ENCODE measurements at regions not wholly inside any gene's neighbourhood (a gene's known extent, or its start where the extent isn't known, plus 50 kb on each side); places are given as distances from the start of the nearest gene placed in this dataset.

DNA sequence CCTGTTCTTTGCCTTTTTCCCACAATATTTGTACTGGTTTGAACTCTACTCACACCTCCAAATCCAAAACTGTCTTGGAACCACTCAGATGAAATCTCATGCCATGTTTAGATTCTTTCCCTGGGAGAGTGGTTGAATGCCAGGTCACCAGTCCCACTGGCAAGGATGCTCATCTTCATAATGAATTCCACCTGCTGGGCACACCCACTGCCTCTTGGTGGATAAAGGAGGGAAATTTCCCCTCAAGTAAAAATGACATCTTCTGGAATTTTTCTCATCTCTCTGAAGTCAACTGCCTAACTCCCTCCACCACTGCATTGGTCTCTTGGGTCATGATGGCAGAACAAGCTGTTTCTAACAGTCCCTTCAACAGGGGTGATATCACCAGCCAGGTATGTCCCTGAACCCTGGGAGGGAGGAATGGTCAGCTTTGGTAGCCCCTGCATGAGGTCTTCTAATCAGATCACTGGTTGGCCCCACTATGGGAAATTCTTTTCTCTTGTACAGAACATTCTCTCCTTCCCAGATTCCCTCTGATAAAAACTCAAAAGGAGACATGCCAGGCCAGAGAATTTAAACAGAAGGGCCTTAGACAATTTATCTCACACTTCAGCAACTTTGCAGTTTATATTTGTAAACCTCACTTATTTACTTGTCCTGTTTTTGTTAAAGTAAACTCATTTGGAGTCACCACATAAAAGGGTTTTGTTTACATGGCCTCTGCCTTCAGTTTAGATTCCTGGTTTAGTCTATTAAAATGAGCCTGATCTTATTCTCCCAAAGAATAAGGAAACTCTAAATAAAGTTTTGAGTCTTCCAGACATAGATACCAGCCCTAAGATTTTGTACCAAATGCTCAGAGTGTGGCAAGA lies 143.4 kb downstream of the WNT5A start:
- TF ChIP-seq ZNF324 (CRISPR knock-in tag; IDR thresholded peaks at IDR 0.05) (no peak), SAFB2 (IDR thresholded peaks at IDR 0.05; ENCODE audit: borderline replicate concordance, low read depth, low read length, severe bottlenecking) (no peak), POLR2AphosphoS5 (IDR thresholded peaks at IDR 0.05; ENCODE audit: control insufficient read depth, insufficient read depth, low read depth, low read length) (no peak), HDGF (IDR thresholded peaks at IDR 0.05) (no peak)
